Activated T-cell treated with anti-CD3 and anti-CD28 coated beads, Interleukin-2, amount 50 U/mL, for 48 hours (primary cell): ENCODE measurements at regions not wholly inside any gene's neighbourhood (a gene's known extent, or its start where the extent isn't known, plus 50 kb on each side); places are given as distances from the start of the nearest gene placed in this dataset.

Experiments used
- DNase-seq, 2 experiments: peaks; one replicate each; pipeline ENCODE4 v3.0.0-alpha.2; 2020

DNA sequence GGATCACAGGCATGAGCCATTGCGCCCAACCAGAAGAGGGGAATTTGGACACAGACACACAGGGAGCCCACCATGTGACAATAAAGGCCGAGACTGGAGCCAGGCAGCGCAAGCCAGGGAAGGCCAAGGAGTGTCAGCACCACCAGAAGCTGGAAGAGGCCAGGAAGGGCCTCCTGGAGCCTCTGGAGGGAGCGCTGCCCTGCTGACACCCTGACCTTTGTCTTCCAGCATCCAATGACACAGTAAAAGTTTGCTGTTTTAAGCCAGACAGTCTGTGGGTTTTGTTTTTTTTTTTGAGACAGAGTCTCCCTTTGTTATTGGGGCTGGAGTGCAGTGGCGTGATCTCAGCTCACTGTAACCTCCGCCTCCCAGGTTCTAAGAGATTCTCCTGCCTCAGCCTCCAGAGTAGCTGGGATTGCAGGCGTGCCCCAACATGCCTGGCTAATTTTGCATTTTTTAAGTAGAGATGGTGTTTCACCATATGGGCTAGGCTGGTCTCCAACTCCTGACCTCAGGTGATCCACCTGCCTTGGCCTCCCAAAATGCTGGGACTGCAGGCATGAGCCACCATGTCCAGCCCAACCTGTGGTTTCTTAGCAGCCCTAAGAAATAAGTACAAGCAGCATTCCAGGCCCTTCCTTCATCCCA, 215.8 kb downstream of the CTTN start:
- no peak for DNase-seq

DNA sequence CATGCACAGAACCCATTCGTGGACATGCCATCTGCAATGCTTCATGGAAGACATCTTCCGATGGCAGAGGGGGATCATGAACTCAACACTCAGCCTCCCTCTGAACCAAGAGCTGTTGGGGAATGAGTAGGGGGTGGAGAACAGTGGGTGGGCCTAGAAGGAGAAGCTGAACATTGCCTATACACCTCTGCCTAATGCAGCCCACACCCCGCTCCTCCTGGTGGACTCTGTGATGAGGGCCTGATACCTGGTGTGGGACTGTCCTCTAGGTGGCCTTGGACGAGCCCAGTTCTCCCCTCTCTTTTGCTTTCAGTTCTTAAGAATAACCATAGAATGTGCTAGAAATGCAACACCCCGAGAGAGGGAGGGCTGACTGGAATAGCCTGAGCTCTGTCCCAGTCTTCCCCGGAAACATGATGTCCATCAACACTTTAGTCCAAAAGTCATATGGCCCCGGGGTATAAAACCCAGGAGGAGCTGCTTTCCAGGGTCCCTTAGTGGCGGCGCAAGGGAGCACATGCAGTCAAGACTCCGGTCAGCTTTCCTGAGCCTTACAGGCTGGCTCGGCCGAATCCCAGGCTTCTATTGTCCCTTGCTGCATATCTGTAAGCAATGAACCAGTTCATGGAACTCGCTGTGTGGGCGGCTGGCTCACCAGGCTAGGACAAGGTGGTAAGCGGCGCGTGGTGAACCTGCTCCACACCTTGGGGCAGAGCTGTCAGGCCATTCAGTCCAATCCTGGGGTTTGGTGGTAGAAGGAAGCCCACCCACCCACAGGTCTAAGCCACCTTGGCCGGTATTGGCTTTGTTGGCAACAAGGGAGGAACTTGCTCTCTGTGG, 216.9 kb downstream of the CTTN start:
- DNase-seq, result no peak

DNA sequence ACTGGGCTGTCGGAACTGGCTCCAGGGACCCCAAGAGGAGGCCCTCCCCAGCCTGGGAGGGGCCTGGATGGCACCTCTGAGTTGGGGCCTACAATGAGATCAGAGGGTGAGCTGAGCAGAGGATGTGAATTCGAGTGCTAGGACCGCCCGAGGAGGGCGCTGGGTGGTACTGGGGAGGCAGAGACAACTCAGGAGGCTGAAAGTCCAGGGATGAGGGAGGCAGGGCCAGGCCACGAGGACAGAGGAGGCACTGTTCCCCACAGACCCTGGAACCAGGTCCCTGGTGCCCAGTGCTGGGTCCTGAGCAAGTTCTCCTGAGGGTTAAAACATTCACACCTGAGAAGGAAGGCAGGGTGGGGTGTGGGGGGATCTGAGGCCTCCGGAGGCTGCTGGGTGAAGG, 218.0 kb downstream of the CTTN start:
- no peak for DNase-seq

DNA sequence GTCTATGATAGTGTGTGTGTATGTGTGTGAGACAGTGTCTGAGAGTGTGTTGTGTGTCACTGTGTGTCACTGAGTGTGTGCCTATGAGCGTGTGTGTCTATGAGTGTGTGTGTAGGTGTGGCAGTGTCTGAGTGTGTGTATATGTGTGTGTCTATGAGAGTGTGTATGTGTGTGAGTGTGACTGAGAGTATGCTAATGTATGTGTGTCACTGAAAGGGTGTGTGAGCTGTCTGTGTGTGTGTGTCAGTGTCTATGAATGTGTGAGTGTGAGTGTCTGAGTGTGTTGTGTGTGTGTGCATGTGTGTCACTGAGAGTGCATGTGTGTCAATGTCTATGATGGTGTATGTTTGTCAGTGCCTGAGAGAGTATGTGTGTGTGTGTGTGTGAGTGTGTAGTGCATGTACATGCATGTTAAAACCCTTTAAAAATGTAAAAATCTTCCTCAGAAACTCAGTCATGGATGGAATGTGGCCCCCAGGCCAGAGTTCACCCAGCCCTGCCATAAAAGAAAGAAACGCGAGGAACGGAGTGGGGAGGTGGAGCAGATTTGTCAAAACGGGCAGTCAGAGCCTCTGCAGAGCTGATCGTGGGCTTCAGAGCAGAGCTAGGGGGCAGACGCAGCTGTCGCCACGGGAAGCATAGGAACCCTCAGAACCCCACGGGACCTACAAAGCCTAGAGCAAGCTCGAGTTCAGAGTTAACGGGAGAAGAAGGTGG, 218.8 kb downstream of the CTTN start:
- DNase-seq, result no peak

- no peak for DNase-seq
Measured at GRCh38 chr11:70618431-70619101, 220.2 kb downstream of the CTTN start.

GRCh38 chr11:70619591-70619990, 221.3 kb downstream of the CTTN start:
- DNase-seq, result no peak

- no peak for DNase-seq
Measured at GRCh38 chr11:70620510-70621184, 222.3 kb downstream of the CTTN start.

DNA sequence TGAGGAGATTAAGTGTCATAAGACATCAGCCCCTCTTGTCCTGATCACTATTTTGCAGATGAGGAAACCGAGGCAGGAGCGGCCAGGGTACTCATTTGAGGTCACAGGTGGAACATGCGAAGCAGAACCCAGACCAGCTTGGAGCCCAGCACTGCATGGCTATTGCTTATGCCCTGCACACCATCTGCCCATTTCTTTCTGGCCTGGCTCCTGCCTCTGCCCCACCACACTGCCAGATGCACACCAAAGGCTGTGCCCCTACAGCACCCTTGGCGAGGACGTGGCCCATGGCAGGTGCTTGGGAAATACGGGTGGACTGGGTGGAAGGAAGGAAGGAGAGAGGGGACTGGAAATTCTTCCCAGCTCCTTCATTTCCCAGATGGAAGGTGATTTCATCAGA, 222.9 kb downstream of the CTTN start:
- DNase-seq, result no peak

DNA sequence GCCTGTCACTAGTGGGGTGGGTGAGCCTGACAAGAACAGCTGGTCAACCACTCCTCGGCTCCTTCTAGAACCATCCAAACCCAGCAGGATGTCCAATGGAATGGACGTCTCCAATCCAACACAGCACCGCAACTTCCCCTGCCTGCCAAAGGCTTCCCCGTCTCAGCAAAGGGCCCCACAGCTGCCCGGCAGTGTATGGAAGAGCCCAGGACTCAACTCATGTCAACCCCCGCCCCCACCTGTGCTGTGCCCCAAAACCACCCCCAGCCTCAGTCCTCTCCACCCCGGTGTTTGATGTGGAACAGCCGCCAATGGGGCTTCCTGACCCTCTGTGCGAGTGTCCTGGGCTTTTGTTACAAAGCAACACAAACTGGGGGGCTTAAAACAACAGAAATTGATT, 223.8 kb downstream of the CTTN start:
- no peak for DNase-seq

DNA sequence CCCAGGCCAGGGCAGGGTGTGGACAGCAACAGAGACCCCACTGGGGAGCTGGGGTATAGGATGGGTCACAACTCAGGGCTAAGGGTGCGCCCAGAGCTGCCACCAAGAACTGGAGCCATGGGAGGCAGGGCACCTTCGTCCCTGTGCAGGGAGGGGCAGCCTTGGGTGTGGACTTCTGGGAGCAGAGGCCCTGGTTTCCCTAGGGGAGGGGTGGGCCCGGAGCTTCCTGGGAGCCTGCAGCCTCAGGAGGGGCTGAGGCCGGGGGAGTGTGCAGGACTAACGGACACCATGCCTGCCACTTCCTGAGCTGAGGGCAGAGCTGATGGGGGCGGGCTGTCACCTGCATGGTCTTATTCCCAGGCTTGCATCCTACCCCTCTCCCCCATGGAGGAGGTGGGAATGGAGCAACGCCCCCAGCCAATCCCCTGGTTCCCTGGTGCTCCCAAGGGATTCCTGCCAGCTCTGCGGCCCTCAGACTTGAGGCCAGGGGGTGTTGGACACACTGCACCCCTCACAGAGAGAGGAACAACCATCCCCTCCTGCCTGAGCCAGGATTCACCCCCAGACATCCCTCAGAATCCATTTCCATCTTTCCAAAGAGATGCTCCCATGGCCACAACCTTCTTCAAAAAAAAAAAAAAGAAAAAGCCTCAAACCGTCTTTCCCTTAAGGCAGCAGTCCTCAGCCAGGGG, 225.7 kb downstream of the CTTN start:
- no peak for DNase-seq

DNA sequence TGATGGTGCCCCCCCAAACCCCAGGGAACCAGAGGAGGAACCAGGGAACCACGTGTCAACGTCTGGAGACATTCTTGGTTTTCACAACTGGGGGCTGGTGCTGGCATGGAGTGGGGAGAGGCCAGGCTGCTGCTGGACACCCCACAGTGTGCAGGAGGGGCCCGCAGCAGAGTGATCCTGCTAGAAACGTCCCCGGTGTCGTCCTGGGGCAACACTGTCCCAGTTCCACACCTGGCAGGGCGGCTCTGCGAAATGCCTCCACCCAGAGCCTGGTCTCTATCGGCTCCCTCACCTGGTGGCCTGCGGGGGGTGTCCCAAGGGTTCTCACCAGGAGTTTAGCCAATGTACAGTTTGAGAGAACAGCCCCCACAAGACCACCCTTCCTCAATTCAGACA, 226.3 kb downstream of the CTTN start:
- DNase-seq, result no peak

DNA sequence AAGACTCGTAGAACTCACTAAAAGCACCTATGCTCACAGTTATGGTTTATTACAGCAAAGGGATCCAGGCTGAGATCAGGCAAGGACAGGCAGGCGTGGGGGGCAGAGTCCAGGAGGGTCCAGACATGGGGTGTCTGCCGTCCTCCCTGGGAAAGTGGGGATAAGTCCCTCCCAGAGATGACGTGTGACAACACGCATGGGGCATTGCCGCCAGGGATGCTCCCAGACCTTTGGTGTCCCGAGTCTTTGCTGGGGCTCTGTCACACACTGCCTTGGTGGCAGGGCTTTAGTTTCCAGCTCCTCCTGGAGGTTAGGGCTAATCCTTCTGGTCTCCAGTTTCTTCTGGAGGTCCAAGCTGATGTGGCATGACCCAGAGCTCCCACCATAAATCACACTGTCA, 226.7 kb downstream of the CTTN start:
- no peak for DNase-seq

DNA sequence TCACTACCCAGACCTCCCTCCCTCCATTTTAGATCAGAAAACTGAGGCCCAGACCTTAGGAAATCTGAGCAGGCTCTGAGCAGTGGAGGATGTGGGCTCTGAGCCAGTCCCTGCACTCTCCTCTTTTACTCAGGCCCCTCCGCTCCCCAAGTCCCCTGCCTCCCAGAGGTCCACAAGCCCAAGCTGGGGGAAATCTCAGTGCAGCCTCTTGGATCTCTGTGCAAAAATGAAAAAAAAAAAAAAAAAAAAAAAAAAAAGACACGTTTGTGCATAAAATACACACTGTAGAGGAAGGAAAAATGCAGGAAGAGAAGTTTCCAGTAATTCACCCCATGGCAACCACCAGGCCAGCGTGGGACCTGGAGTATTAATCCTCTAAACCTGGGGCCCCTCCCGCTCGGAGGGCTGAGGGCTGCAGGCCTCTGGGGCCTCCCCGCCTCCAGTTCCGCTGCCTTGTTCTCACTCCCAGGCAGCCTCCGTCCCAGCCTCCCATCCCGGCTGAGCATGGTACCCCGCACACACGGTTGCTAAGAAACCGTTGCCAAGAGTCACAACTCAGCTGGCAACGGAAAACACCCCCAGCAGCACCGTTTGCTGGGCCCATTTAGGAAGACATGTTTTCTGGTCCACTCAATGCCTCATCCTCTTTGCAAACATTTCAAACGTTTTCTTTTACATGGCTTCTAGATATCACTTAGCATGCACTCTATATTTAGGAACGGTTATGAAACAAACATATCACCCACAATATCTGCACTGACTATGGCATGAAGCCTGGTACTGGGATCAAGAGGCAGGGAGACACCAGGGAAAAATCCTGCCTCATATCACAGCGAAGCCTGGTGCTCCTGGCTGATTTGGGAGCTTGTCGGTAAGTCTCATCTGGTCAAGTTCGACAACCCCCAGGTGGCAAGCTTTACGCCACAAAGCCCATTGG, 227.5 kb downstream of the CTTN start:
- DNase-seq, result no peak

GRCh38 chr11:70627219-70627618, 228.9 kb downstream of the CTTN start:
- no peak for DNase-seq

- no peak for DNase-seq
Measured at GRCh38 chr11:70628176-70628854, 230.0 kb downstream of the CTTN start.

DNA sequence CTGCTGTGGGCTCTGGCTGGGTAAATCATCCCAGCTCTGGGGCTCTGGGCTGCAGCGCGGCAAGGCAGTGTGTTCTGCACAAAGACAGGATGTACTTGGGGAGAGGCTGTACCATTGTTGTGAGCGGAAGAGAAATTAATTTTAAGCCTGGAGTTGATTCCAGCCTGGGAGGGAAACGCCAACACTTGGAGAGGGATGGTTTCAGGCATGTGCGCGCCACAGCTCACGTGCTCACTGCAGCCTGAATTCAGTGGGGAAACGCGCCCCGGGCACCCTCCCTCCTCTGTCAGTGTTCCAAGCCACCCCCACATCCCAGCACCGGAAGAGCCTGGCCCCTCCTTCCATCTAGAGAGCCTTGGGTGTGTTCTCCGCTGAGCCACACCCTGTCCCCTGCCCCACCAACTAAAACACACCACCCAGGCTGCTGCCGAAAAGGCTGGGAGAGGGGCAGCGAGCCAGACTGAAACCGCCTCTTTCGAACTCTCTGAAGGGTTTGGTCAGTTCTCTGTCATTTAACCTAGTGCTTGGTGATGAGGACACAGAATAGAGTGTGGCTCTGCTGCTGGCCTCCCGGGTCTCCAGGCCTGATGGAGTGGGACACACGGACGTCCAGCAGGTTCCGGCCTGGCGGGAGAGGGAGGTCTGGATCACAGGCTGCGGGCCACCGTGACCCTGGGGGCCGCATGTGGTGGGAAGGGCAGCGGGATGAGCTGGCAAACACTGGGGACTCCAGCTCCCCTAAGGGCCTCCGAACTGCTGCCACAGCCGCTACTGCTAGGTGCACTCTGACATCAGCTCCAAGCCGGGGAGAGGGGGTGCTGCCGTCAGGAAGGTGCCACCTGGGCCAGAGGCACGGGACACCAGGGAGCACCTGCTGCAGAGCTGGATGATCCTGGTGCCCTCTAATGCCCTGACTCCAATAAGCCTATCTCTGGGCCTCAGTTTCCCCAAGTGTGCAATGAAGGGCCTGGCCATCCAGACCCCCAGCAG, 230.8 kb downstream of the CTTN start:
- DNase-seq, result no peak

GRCh38 chr11:70630068-70630467, 231.7 kb downstream of the CTTN start:
- DNase-seq, result no peak

GRCh38 chr11:70630816-70631623, 232.7 kb downstream of the CTTN start:
- no peak for DNase-seq
